ENCODE measurements at regions not wholly inside any gene's neighbourhood (a gene's known extent, or its start where the extent isn't known, plus 50 kb on each side); places are given as distances from the start of the nearest gene placed in this dataset.
A peak's percentile ranks its signal among the peaks of the same experiment; 100 is the strongest.

DNA sequence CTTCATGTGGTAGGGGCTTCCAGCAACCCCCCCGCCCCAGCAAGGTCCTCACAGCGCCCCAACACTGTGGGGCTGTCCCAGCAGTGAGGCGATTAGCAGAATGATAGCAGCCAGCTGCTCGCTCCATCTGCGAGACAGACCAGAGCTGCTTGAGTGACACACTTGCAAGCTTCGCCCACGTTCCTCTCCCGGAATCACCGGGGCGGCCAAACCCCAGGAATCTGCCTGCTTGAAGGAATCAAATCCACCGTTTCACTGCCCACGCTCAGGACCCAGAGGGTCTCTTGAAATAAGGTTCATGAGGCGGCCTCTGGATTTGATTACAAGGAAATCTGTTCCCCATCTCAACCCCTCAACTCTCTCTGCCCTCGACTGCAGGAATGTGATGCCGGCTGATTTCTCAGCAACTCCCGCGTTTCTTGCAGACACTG, 356.0 kb downstream of the C16orf95 start:
- intact Hi-C loops (cut with DNase I), result no loop called here
- TF ChIP-seq, protein P1, sequence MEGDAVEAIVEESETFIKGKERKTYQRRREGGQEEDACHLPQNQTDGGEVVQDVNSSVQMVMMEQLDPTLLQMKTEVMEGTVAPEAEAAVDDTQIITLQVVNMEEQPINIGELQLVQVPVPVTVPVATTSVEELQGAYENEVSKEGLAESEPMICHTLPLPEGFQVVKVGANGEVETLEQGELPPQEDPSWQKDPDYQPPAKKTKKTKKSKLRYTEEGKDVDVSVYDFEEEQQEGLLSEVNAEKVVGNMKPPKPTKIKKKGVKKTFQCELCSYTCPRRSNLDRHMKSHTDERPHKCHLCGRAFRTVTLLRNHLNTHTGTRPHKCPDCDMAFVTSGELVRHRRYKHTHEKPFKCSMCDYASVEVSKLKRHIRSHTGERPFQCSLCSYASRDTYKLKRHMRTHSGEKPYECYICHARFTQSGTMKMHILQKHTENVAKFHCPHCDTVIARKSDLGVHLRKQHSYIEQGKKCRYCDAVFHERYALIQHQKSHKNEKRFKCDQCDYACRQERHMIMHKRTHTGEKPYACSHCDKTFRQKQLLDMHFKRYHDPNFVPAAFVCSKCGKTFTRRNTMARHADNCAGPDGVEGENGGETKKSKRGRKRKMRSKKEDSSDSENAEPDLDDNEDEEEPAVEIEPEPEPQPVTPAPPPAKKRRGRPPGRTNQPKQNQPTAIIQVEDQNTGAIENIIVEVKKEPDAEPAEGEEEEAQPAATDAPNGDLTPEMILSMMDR (IDR thresholded peaks at IDR 0.05), result no peak
- no peak for TF ChIP-seq POLR2A (IDR thresholded peaks at IDR 0.05)
- Histone ChIP-seq H3K9me3 (no peaks in the 10 kb centered on the region), H3K4me3 (peak overlapping the region in 2 of 12 donors; percentile 1 to 6), H3K27ac (no peak overlapping the region), H3K36me3 (no peaks in the 10 kb centered on the region), H3K4me1 (no peaks in the 10 kb centered on the region), H3K27me3 (peaks cover 0 to 10% (median 0%) of the 10 kb centered on the region in 9 donors)
- ATAC-seq (peak in 2 of 4 donors; percentile 23 to 70), DNase-seq (peak in 4 of 5 donors; percentile 29 to 61 (median 56))
- 57 to 64% (median 62%) methylated on average over 17 of the region's 17 CpGs for WGBS, 4 donors

- WGBS, 4 donors, result 81 to 93% (median 90%) methylated on average over 7 of the region's 7 CpGs
- Histone ChIP-seq H3K36me3 (no peaks in the 10 kb centered on the region), H3K27me3 (peaks cover 0 to 10% (median 0%) of the 10 kb centered on the region in 9 donors), H3K9me3 (no peaks in the 10 kb centered on the region), H3K4me1 (no peaks in the 10 kb centered on the region), H3K4me3 (no peak overlapping the region), H3K27ac (no peak overlapping the region)
- TF ChIP-seq, protein P1 (IDR thresholded peaks at IDR 0.05), result no peak
- TF ChIP-seq POLR2A (IDR thresholded peaks at IDR 0.05), result no peak
- ATAC-seq, result no peak
- no peak for DNase-seq
- intact Hi-C loops (cut with DNase I), result no loop called here
Observed at GRCh38 chr16:86962259-86962658, 354.9 kb downstream of the C16orf95 start.

GRCh38 chr16:86962913-86963312, 354.3 kb downstream of the C16orf95 start:
- WGBS, 4 donors, result 81 to 86% (median 85%) methylated on average over 9 to 11 of the region's 11 CpGs
- no peaks in the 10 kb centered on the region for H3K9me3 ChIP-seq
- no peaks in the 10 kb centered on the region for H3K4me1 ChIP-seq
- H3K36me3 ChIP-seq, result no peaks in the 10 kb centered on the region
- DNase-seq, result no peak
- no peak overlapping the region for H3K27ac ChIP-seq
- no peak overlapping the region for H3K4me3 ChIP-seq
- peaks cover 0 to 10% (median 0%) of the 10 kb centered on the region in 9 donors for H3K27me3 ChIP-seq
- intact Hi-C loops (cut with DNase I), result no loop called here
- TF ChIP-seq, protein P1 (IDR thresholded peaks at IDR 0.05), result no peak
- ATAC-seq, result no peak

GRCh38 chr16:86963600-86964575, 353.3 kb downstream of the C16orf95 start:
- Histone ChIP-seq H3K9me3 (no peaks in the 10 kb centered on the region), H3K27ac (no peak overlapping the region), H3K4me3 (no peak overlapping the region), H3K36me3 (no peaks in the 10 kb centered on the region), H3K4me1 (no peaks in the 10 kb centered on the region), H3K27me3 (peaks cover 0 to 10% (median 0%) of the 10 kb centered on the region in 9 donors)
- 88 to 92% (median 90%) methylated on average over 24 to 25 of the region's 25 CpGs for WGBS, 4 donors
- ATAC-seq (no peak), DNase-seq (no peak)
- intact Hi-C loops (cut with DNase I), result no loop called here
- TF ChIP-seq, protein P1 (IDR thresholded peaks at IDR 0.05), result no peak
- TF ChIP-seq POLR2A (IDR thresholded peaks at IDR 0.05), result no peak

Measured in heart left ventricle (tissue), 16 donors.